ENCODE measurements at regions not wholly inside any gene's neighbourhood (a gene's known extent, or its start where the extent isn't known, plus 50 kb on each side); places are given as distances from the start of the nearest gene placed in this dataset.

GRCh38 chr1:97976801-97977200 is 56.0 kb upstream of the DPYD start:
- H3K4me3 ChIP-seq (ENCODE audit: low read depth, poor library complexity, severe bottlenecking), result no peak overlapping the region
- DNase-seq (ENCODE audit: low spot score in 2 of 2), result no peak
- TF ChIP-seq POLR2A (IDR thresholded peaks at IDR 0.05), result no peak
- intact Hi-C loops (cut with DNase I; ENCODE audit: low total_unique reads), result no loop called here

MicroRNAs encoded in the stretch of these regions (microRNA counts, 767-probe panel; counts per million panel counts)
- 0 to 358 counts per million in 2 donors for microRNA hsa-miR-137
- microRNA hsa-miR-2682-5p, result 0 to 358 counts per million in 2 donors

Small RNAs in the stretch of these regions (microRNA-seq; reads per million reads assigned to microRNA genes)
- 0 reads per million in 2 donors for gene MIR2682 (ENCODE audit: borderline number of aligned reads in 1 of 2, borderline replicate concordance in 2 of 2)
